A549 (cell line): ENCODE measurements at regions not wholly inside any gene's neighbourhood (a gene's known extent, or its start where the extent isn't known, plus 50 kb on each side); places are given as distances from the start of the nearest gene placed in this dataset.

Experiments used
- ATAC-seq, 2 experiments: fragments of 200-7000 bp in 1 of 2; fragments of >200 bp in 1 of 2; cut with Nextera tagmentation in 1 of 2; cut with Tn5 transposase in 1 of 2; 3 replicates each; pipeline versions ENCODE4 v1.8.0 to v1.9.1; 2018 to 2020; ENCODE audit warnings: mild to moderate bottlenecking in 1 of 2, moderate library complexity in 1 of 2
- CTCF ChIA-PET: fragments of 300-600 bp; sonication (Branson Sonifier 250); formaldehyde crosslinking; extraction: SDS; loops from one replicate; lab custom pipeline; 2021; ENCODE audit warnings: antibody characterized with exemption, inconsistent platforms; lab: Yijun Ruan, JAX
- POLR2A ChIA-PET: fragments of 350-600 bp; formaldehyde crosslinking; extraction: SDS; loops from one replicate; lab custom pipeline; 2021; ENCODE audit warnings: antibody characterized with exemption, inconsistent platforms; lab: Yijun Ruan, JAX
- DNase-seq, 2 experiments: peaks; one replicate each; pipeline versions ENCODE4 v3.0.0 to v3.0.0-alpha.2; 2011 to 2016; ENCODE audit warnings: low read depth in 1 of 2, low spot score in 1 of 2
- FAIRE-seq: peaks from 2 replicates; lab custom pipeline; 2011; peaks lifted over from hg19 to GRCh38; lab: Jason Lieb, UNC
- H3K27ac ChIP-seq, 2 experiments: fragments of >200 bp; sonication (Bioruptor Twin); formaldehyde crosslinking; 3 replicates each; pipeline ENCODE4 v1.5.1; 2016 to 2017
- H3K4me1 ChIP-seq: fragments of >200 bp; sonication (Bioruptor Twin); formaldehyde crosslinking; 3 replicates; pipeline ENCODE4 v1.6.1; 2016
- H3K4me2 ChIP-seq: fragments of >200 bp; sonication (Bioruptor Twin); formaldehyde crosslinking; 3 replicates; pipeline ENCODE4 v1.6.1; 2016
- H3K4me3 ChIP-seq: fragments of >200 bp; sonication (Bioruptor Twin); formaldehyde crosslinking; 3 replicates; pipeline ENCODE4 v1.5.1; 2016
- H3K9me3 ChIP-seq: fragments of >200 bp; sonication (Bioruptor Twin); formaldehyde crosslinking; 3 replicates; pipeline ENCODE4 v1.6.1; 2016
- ATOH8 ChIP-seq: fragments of 250-450 bp; sonication (Bioruptor Pico); IDR thresholded peaks from 2 replicates; pipeline ENCODE4 v1.5.0; 2020; ENCODE audit warnings: low read depth, mild to moderate bottlenecking, moderate library complexity
- BCL3 ChIP-seq: fragments of >200 bp; sonication (Bioruptor Twin); formaldehyde crosslinking; IDR thresholded peaks from 3 replicates; pipeline ENCODE4 v1.6.1; 2016
- CHD2 ChIP-seq: fragments of 150-350 bp; IDR thresholded peaks from 2 replicates; pipeline ENCODE4 v1.6.1; 2014; ENCODE audit warnings: low read length; ENCODE audit not compliant: partially characterized antibody
- CHD4 ChIP-seq: fragments of 200-600 bp; sonication (generic); IDR thresholded peaks from 2 replicates; pipeline ENCODE4 v1.6.1; 2016; ENCODE audit warnings: antibody characterized with exemption, mild to moderate bottlenecking, borderline replicate concordance
- CTCF ChIP-seq: fragments of >200 bp; sonication (Bioruptor Twin); formaldehyde crosslinking; IDR thresholded peaks from 3 replicates; pipeline ENCODE4 v1.5.1; 2016
- EHMT2 ChIP-seq: fragments of 200-600 bp; sonication (generic); IDR thresholded peaks from 2 replicates; pipeline ENCODE4 v1.6.1; 2016; ENCODE audit warnings: antibody characterized with exemption, low read depth, mild to moderate bottlenecking, moderate library complexity
- ELK1 ChIP-seq: fragments of 150-350 bp; IDR thresholded peaks from 2 replicates; pipeline ENCODE4 v1.6.1; 2014; ENCODE audit warnings: low read depth, mild to moderate bottlenecking, low read length
- FOXS1 ChIP-seq: fragments of 250-450 bp; sonication (Bioruptor Pico); IDR thresholded peaks from 2 replicates; pipeline ENCODE4 v1.5.0; 2020; ENCODE audit warnings: mild to moderate bottlenecking, moderate library complexity
- GATA3 ChIP-seq: IDR thresholded peaks from 2 replicates; pipeline ENCODE4 v1.6.1; 2012; ENCODE audit warnings: borderline replicate concordance
- HES2 ChIP-seq: fragments of >200 bp; sonication (Bioruptor Twin); formaldehyde crosslinking; IDR thresholded peaks from 2 replicates; pipeline ENCODE4 v1.6.1; 2016
- JUN ChIP-seq, 2 experiments: fragments of >200 bp; sonication (Bioruptor Twin); formaldehyde crosslinking; IDR thresholded peaks; 2 replicates in 1 of 2; 3 replicates in 1 of 2; pipeline ENCODE4 v1.6.1; 2016 to 2017
- KDM1A ChIP-seq: fragments of 200-600 bp; sonication (generic); IDR thresholded peaks from 2 replicates; pipeline ENCODE4 v1.6.1; 2016; ENCODE audit warnings: low read depth, mild to moderate bottlenecking
- MAFK ChIP-seq: fragments of 450-650 bp; IDR thresholded peaks from 2 replicates; pipeline ENCODE4 v1.6.1; 2014; ENCODE audit not compliant: partially characterized antibody
- MAX ChIP-seq: IDR thresholded peaks from 2 replicates; pipeline ENCODE4 v1.6.1; 2012
- NR3C1 ChIP-seq: fragments of >200 bp; sonication (Bioruptor Twin); formaldehyde crosslinking; IDR thresholded peaks from 3 replicates; pipeline ENCODE4 v1.6.1; 2017
- PBX3 ChIP-seq: IDR thresholded peaks from 2 replicates; pipeline ENCODE4 v1.6.1; 2012
- RCOR1 ChIP-seq: fragments of 150-350 bp; IDR thresholded peaks from 2 replicates; pipeline ENCODE4 v1.6.1; 2014; ENCODE audit warnings: antibody characterized with exemption, low read length, low read depth
- SREBF2 ChIP-seq: fragments of 450-650 bp; IDR thresholded peaks from 2 replicates; pipeline ENCODE4 v1.6.1; 2014; ENCODE audit warnings: mild to moderate bottlenecking, moderate library complexity
- TFCP2L1 ChIP-seq: fragments of 250-450 bp; sonication (Bioruptor Pico); IDR thresholded peaks from 2 replicates; pipeline ENCODE4 v1.5.0; 2021; ENCODE audit warnings: mild to moderate bottlenecking
- USF2 ChIP-seq: fragments of 450-650 bp; IDR thresholded peaks from 2 replicates; pipeline ENCODE4 v1.6.1; 2014; ENCODE audit warnings: antibody characterized with exemption
- ZSCAN20 ChIP-seq: fragments of 250-450 bp; sonication (Bioruptor Pico); IDR thresholded peaks from 2 replicates; pipeline ENCODE4 v1.8.0; 2022; ENCODE audit warnings: mild to moderate bottlenecking, moderate library complexity
- WGBS: methylation state at CpG from one replicate; pipeline ENCODE4 v1.1.6; 2017; ENCODE audit errors: missing lambda C conversion rate; 5-methylcytosine and 5-hydroxymethylcytosine counted together

- TF ChIP-seq HES2, result no peak
- TF ChIP-seq MAFK, result peak; percentile 39
Measured at GRCh38 chr15:70171256-70171886, 73.7 kb upstream of the TLE3 start.

GRCh38 chr15:70170096-70170699 is 72.5 kb upstream of the TLE3 start:
- no peak for FAIRE-seq
- ChIA-PET POLR2A (no interaction called here), CTCF (interaction anchor here (0.8 to 1.9 kb wide), 3 partner anchors 318 to 441 kb away, joined by 3 to 4 read pairs (median 3); no protein-coding TSS in a partner anchor)
- no peaks in the 10 kb centered on the region for H3K9me3 ChIP-seq
- DNase-seq, result no peak
- WGBS, result 80% methylated on average over 10 of the region's 10 CpGs
- no peak overlapping the region for H3K4me2 ChIP-seq
- no peak overlapping the region for H3K27ac ChIP-seq
- no peak for ATAC-seq
- no peaks in the 10 kb centered on the region for H3K4me1 ChIP-seq
- TF ChIP-seq PBX3, result no peak
- TF ChIP-seq CHD2, result no peak
- no peak for TF ChIP-seq ZSCAN20 (CRISPR knock-in tag)
- no peak for TF ChIP-seq KDM1A
- no peak for TF ChIP-seq CHD4
- TF ChIP-seq ATOH8 (CRISPR knock-in tag), result no peak
- no peak for TF ChIP-seq TFCP2L1 (CRISPR knock-in tag)
- TF ChIP-seq JUN (IDR thresholded peaks at IDR 0.05), result no peak
- TF ChIP-seq USF2, result no peak
- TF ChIP-seq GATA3, result no peak
- TF ChIP-seq CTCF, result no peak
- TF ChIP-seq BCL3, result no peak
- no peak for TF ChIP-seq RCOR1
- TF ChIP-seq SREBF2, result no peak
- TF ChIP-seq MAX, result no peak
- TF ChIP-seq EHMT2, result no peak
- no peak for TF ChIP-seq NR3C1
- TF ChIP-seq ELK1, result no peak
- TF ChIP-seq FOXS1 (CRISPR knock-in tag), result no peak
- no peak overlapping the region for H3K4me3 ChIP-seq

More at GRCh38 chr15:70171256-70171886, 73.7 kb upstream of the TLE3 start:
- H3K9me3 ChIP-seq, result no peaks in the 10 kb centered on the region
- 74% methylated on average over 10 of the region's 10 CpGs for WGBS
- no peak overlapping the region for H3K4me2 ChIP-seq
- no peak for DNase-seq
- no peak overlapping the region for H3K27ac ChIP-seq
- H3K4me1 ChIP-seq, result no peaks in the 10 kb centered on the region
- CTCF ChIA-PET, result interaction anchor here (0.6 to 1.3 kb wide), 3 partner anchors 10 to 442 kb away, joined by 3 read pairs; no protein-coding TSS in a partner anchor
- ATAC-seq, result no peak
- no peak for FAIRE-seq
- POLR2A ChIA-PET, result no interaction called here
- H3K4me3 ChIP-seq, result no peak overlapping the region
